Fibroblast of lung (primary cell): ENCODE measurements at regions not wholly inside any gene's neighbourhood (a gene's known extent, or its start where the extent isn't known, plus 50 kb on each side); places are given as distances from the start of the nearest gene placed in this dataset.

Experiments
- EZH2 ChIP-seq: IDR thresholded peaks from 2 replicates; pipeline ENCODE4 v1.5.1; 2012; ENCODE audit warnings: low read length, control low read depth, mild to moderate bottlenecking; ENCODE audit errors: missing control alignments
- TF ChIP-seq, protein P1 (sequence below), 2 donors: IDR thresholded peaks in 1 of 2; conservative IDR thresholded peaks in 1 of 2; 1 replicate in 1 of 2; 2 replicates in 1 of 2; pipeline ENCODE4 v1.5.1; 2011 to 2012; ENCODE audit warnings: low read length in 2 of 2, control low read depth in 1 of 2, inconsistent platforms in 1 of 2, low read depth in 1 of 2, mild to moderate bottlenecking in 1 of 2

DNA sequence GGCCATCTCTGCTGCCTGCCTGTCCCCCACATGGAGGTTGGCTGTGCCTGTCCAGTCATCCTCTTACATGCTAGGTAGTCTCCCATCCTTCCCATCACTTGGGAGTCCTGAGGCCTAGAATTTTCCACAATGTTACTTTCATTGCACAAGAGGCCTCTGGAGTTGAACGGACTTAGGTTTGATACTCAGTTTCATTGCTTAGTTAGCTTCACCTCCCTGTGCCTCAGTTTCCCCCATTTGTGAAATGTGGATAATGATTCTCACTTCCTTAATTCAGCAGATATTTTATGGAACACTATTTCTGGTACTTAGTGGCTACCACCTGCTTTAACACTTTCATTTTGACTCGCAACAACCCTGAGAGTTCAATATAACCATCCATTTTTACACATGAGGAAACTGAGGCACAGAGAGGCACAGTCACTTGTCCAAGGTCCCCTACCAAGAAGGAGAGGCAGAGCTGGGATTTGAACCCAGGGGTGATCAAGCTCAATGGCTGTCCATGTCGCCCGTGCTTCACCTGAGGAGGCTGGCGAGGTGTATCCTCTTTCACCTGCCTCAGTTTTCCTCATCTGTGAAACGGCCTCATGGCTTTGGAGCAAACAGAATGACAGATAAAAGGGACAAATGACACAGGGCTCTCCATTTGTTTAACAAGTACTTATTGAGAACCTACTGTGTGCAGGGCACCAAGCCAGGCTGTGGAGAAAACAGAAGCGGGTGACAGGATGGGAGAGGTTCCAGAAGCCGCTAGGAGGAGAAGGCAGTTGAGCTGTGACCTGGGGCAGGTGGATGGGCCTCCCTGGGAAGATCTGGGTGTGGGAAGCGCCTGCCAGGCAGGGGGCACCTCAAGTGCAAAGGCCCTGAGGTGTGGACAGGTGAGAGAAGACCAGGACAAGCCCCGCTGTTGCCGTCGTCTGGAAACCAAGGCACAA lies 154.3 kb upstream of the PTPN1 start:
- TF ChIP-seq, protein P1, sequence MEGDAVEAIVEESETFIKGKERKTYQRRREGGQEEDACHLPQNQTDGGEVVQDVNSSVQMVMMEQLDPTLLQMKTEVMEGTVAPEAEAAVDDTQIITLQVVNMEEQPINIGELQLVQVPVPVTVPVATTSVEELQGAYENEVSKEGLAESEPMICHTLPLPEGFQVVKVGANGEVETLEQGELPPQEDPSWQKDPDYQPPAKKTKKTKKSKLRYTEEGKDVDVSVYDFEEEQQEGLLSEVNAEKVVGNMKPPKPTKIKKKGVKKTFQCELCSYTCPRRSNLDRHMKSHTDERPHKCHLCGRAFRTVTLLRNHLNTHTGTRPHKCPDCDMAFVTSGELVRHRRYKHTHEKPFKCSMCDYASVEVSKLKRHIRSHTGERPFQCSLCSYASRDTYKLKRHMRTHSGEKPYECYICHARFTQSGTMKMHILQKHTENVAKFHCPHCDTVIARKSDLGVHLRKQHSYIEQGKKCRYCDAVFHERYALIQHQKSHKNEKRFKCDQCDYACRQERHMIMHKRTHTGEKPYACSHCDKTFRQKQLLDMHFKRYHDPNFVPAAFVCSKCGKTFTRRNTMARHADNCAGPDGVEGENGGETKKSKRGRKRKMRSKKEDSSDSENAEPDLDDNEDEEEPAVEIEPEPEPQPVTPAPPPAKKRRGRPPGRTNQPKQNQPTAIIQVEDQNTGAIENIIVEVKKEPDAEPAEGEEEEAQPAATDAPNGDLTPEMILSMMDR (conservative IDR thresholded peaks at IDR 0.05 in 1 of 2, IDR thresholded peaks at IDR 0.05 in 1 of 2; ENCODE audit: low read depth in 1 of 2, low read length in 2 of 2) = no peak
- TF ChIP-seq EZH2 = no peak
